NCI-H128 (cell line): ENCODE measurements at regions not wholly inside any gene's neighbourhood (a gene's known extent, or its start where the extent isn't known, plus 50 kb on each side); places are given as distances from the start of the nearest gene placed in this dataset.

Experiments used
- DNase-seq: peaks from one replicate; lab custom pipeline; 2025; ENCODE audit not compliant: unreplicated experiment; lab: John Stamatoyannopoulos, UW

DNA sequence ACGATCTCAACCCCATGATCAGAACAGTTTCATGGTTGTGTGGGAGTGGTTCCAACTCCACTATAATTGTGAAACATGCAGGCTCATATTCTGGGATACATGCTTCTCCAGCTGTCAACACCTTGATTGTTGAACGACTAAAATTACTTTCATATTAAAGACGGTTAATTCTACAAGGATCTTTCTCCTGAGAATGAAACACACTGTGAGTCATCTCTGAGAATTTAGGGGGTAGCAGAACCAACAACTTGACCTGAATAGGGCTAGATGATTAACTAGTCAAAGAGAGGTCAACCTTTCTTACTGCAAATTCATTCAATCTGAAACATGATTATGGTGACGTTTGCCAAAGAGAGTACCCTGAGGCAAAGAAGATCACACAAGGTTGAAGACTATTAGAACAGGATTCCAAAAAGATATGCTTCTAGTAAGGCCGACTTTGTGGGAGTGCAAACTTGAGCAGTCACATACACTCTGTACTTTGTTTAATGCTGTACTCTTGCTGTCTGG lies 175.2 kb upstream of the CITED2 start:
- no peak for DNase-seq

DNA sequence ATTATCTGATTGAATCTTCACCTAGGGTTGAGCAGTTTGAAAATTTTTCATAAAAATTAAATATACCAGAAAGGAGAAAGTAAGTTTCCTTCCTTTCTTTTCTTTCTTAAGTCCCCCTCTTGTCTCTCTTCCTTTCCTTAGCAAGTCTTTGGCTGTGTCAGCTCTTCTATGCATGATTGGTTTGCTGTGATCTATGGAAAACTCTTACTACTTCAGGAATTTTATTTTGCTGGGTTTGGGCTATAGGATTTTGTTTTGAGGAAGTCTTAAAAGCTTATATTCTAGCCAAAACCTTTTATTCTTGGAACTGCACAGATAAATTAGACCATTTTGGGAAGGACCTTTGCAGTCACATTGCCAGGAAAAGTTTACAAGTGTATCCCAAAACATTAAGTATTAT lies 173.4 kb upstream of the CITED2 start:
- no peak for DNase-seq

DNA sequence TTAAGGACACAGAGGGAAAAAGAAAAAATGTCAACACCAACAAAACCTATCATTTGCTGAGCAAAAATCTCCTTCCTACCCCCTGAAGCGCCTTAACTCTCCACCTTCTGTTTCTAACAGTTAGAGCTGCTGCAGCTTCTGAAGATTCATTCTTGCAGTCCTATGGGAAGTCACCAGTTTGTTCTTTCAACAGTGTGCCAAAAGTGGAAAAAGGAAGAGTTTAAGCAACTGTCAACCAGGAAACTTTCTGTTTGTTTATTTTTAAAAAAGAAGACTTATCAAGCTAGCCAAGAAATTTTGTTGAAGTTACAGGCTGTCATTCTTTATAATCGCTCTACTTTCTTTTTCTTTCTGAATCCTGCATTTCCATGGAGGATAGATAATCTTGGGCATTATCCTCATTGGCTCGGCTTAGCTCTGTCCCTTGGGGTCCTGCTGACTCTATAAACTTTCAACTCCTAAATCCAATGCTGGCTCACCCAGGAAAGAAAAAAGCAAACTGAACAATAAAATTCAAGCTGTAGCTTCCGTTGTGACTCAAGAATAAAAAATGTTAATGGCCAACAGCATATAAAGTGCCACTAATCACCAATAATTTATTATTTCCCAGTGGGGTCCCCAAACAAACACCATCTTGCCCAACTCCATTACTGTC lies 172.8 kb upstream of the CITED2 start:
- no peak for DNase-seq

DNA sequence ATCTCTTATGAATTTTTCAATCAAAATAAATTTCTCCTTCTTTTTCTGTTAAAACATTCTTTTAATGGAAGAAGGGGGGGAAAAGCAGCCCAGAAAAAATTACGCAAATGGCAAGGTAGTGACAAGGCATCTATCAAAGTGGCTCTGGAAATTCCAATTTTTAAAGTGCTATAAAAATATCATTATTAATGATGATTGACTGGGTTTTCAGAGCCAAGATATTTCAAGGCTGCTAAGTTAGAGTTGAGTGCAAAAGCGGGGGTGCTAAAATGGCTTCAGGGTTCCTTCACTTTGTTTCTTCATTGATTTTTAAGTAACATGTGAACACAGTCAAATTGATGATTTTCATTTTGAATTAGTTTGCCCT lies 171.6 kb upstream of the CITED2 start:
- DNase-seq: no peak

DNA sequence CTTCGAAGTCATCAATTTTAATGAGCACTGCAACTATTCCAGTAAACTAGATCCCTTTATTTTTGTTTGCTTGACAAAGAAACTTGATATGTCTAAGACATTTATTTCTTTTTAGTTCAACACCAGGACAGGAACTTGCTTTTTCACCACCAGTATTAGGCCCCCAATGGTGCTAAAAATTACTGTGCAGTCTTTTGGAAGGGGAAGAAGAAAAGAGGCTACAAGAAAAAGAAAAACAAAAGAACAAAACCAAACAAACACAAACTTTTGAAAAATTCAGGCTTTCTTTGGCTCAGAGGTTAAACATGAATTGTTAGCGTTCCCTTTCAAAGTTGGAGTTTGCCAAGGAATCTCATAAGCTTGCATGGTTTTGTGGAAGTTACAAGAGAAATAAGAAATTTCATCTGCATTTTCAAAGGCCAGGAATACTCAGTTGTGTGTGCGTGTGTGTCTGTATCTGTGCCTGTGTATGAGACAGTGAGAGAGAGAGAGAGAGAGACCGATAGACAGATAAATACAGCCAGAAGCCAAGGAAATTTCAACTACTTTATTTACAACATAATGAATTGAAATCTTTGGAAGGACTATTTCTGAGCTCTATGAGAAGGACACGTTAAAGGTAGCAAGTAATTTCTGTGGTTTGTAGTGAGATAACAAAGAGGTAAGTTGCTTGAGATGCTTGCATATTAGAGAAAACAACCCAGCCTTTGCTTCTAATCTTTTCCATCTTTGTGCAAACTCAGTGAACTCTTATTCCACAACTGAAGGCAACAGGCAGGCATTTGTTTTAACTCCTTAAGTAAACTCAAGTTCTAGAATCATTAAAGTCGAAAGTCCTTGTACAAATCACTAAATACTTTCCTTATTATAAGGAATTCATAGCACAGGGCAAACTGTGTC lies 171.0 kb upstream of the CITED2 start:
- DNase-seq: no peak

DNA sequence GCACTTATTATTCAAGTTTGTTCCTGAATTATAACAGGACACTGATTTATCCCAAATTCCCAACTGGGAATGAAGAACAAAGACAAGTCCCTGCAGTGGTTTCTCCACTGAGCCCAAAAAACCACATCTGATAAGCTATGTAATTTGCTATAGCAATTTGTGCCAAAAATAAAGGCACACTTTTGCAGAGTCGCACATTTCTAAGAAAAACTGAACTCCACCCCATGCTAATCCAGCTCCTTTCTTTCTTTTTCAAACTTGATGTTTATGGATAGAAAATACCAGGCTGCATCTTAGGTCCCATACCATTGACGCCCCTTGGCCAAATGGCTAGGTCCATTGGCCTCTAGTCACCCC lies 170.2 kb upstream of the CITED2 start:
- no peak for DNase-seq

DNA sequence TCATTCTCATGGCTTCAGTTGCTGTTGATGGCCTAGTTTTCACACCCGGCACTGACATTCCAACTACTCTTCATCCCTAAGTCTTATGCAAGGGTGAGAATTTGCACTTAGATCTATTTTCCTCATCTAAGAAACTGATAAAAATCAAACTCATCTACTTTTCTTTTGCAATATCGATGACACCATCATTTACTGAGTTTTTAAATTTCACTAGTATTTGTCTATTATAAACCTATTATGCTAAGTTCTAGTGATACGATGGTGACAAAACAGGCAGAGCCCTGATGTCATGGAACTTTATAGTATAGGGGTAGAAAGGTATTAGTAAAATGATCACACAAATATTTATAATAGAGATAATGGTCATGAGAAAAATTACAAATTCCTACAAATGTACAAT lies 167.9 kb upstream of the CITED2 start:
- DNase-seq: no peak

DNA sequence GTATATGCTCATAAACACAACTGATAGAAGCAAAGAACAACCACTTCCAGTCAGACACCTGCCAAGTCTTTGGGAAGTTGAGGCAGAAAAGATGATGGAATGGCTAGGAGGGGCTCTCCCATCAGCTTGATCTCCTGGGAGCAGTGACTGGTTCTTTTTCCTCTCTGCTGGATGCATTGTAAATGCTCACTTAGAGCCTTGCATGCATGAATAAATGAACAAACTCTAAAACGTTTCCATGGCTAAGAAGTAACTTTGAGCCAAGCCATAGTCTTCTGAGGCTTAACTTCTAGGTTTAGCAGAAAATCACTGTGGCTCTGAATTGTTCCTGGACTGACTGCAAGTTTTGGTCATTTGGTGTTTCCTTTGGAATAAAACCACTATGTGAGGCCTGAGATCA lies 166.4 kb upstream of the CITED2 start:
- no peak for DNase-seq

DNA sequence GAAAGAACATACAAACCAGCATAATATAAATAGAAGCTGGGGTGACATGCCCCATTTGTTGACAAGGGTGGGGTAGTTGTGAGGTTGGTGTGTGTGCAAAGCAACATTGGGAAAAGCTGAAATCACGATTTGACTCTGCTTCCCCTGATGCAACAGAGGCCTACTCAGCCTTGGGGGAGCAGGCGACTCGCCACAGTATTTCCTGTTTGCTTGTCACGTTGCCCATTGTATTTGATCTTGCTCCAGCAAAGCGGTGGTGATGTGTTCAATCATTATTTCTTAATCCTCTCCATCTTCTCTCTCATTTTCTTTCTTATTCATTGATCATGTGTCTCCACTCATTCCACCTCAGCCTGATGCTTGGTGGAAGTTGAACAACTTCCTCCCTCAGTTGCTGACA lies 165.8 kb upstream of the CITED2 start:
- no peak for DNase-seq

DNA sequence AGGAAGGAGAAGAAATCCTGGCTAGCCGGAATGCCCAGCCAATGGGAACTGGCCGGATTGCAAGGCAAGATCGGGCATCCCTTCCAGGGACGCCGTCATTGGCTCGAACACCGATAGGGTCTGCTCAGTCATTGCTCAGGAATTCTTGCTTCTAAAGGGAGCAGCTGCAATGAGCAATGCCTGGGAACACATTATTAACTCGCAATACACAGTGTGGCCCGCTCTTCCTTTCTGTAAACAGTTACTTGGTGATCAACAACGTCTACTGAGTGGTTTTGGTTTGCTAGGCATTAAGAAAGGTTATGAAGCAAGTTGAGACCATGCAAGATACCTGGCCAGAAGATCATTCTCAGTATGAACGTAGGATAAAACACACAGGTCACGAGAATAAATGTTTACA lies 165.4 kb upstream of the CITED2 start:
- no peak for DNase-seq

DNA sequence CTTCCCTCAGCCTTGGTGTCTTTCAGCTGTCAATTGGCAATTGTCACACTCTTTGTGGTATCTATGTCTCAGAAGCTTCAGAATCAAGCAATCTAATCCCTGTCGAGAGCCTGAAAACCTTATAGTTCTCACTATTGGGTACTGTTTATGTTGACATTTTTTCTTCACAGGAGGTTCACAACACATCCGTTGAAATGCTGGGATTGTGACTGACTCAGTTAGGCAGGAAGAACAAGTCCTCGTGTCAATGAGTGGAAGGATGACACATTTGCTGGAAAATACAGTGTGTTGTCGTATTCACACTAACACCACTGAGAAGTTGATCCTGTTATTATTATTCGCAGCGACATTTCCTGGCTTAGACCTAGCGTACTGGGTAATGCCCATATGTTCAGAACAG lies 163.9 kb upstream of the CITED2 start:
- DNase-seq: no peak

DNA sequence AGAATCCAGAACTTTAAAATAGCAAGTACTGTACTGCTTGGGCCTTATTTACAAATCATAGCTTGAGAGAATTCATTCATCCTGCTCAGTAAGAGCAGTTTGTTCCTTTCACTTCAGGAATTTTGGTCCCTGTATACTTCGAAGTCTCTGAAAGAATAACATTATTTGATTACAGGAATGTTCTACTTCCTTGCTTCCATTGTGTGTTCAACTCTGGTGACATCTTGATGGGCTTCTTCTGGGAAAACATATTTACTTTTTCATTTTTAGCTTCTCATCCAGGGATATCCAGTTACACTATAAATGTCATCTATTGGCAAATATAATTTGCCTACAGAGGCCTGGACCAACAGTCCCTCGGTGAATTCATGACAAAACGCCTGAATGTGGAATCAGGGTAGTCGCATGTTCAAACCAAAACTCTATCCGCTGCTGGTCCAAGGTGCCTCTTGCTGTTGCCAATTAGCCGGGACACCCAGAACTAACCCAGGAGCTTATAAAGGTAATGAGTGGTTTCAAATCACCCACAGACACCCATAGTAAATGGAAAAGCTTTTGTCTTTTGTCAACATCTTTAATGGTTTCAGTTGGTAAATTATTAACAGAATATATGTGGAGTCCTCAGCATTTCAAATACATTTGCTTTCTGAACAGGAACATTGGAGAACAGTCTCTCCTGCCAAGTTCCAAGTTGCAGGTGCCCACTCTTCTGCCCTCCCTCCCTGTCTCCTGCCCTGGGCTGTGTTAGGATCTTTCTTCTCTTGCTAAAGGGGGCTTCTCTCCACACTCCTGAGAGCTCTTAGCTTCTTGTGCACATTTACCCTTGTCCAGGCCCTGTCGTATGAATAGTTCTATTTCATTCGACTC lies 162.5 kb upstream of the CITED2 start:
- DNase-seq: no peak

DNA sequence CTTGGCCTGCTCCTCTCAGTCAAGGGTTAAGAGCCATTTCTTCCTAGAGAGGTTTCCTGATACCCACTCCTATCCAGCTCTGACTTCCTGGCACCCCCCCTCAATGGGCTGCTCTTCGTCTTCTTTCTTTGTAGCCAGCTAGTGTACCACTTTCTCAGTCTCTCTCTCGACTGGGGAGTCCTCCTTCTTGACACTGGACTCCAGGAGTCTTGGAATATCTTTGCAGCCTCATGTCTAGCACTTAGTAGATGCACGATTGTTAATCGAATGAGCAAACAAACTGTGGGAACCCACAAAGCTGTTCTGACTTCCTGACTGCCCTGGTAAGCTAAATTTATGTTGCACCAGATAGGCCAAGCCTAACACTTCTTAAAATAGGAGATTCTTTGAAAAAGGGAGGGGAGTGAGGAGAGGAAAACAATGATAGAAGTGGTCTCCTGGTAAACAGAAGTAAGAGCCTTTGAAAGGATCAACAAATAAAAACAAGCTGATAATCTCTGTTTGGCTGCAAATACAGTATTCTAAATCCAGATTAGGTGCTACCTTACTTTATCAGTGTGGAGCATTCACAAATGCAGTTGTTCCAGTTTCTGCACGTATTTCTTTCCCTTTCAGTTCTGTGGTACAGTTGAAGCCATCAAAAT lies 160.1 kb upstream of the CITED2 start:
- no peak for DNase-seq

DNA sequence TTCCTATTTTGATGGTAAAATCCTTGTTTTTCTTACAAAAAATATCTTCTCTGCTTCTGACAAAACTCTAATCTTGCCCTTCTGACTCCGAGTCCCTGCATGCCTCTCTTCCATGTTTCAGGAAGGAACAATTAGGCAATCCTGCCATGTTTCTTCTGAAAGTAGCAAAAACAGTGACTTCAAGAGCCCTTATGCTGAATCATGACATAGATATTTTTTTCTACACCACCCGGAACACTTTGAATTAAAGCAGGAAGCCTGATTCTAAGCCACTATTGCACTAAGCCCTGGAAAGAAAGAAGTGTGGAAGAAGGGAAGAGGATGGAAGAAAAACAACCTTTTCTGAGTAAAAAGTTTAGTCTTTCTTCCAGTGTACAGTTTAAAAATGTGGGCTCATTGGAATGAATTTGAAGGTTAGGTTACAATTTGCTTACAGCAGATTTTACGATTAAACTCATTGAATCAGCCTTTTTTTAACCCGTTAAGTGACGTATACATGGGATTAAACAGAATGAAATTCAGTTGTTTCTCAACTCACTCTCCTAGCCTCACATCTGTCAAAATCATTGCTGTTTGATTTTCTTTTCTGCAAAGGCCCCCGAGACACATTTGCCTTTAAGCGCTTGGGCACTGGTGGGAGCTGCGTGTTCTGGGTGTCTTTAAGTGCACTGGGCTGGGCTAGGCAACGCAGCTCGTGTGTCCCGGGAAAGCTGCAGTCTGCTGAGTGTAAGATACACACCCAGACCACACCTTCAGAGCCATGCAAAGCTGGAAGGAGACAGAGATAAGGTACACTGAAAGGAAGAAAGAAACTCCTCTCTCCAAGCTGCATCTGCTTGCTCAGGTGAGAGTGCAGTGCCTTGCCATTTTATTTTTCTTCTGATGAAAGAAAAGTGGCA lies 159.4 kb upstream of the CITED2 start:
- DNase-seq: no peak

DNA sequence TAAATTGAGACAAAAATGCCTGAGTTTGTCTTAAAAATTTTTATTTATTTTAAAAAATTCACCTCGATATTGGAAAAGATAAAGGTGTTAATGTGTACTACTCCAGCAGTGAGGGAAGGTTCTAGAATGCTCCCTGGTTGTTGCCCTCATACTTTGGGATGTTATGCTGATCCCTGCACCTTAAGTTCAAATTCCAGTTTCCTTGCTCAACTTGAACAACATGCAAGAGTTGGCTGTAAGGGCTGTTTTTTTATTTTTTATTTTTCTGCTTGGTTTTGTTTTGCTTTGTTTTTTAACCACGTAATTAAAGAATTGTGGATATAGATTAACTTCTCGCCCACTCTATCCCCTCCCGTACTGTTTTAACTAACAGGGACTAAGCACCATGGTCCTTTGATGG lies 158.7 kb upstream of the CITED2 start:
- no peak for DNase-seq

DNA sequence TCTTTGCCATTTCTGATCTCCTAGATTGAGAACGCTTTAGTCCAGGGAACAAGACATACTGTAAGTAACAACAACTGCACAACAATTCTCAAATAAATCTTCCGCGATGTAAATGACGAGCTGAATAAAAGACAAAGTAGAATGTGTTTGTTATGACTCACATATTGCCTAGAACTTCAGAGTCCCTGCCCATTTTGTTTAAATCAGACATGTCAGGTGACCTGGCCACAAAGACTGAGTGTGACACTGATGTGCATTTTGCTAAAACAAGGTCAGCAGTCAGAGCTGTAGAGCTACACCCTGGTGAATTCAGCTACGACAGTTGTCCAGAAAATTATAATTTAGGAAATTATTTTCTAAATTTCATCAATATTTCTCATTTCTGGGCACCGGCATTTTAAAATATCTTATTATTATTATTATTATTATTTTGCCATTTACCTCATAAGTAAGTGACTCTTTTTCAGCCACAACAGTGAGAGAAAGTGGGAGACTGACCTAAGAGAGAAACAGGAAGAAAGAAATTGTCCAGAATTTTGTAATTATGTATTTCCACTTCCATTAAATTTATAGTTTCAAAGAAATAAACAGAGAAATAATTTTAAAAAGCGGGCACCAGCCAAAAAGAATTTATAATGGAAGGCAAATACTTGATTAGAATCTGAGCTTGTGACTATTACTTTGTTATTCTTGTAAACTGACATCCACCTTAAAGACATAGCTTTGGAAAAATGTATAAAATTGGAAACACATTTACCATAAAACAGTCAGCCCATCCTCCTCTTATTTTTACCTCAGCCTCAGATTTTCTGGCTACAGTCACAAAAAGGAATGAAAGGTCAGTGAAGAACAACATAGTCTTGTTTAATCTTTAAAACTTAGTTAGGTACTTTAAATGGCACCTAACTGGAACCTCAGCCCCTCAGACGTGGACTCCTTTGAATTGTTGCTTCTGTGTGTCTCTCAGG lies 157.0 kb upstream of the CITED2 start:
- no peak for DNase-seq

DNA sequence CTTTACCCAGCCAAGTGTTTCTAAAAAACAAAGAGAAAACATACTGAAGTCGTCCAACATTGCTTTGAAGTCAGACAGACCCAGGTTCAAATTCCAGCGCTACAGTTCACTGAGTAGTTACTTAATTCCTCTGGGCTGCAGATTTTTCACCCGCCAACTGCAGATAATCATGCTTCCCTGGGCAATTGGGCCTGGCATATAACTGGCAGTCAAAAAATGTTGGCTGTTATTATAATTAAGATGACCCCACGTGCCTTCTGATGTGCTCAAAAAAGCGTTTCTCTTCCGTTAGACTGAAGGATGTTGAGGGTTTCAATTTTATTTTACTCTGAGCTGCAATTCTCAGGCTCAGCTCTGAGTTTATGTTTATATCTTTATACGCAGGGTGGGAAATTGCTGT lies 156.1 kb upstream of the CITED2 start:
- no peak for DNase-seq

DNA sequence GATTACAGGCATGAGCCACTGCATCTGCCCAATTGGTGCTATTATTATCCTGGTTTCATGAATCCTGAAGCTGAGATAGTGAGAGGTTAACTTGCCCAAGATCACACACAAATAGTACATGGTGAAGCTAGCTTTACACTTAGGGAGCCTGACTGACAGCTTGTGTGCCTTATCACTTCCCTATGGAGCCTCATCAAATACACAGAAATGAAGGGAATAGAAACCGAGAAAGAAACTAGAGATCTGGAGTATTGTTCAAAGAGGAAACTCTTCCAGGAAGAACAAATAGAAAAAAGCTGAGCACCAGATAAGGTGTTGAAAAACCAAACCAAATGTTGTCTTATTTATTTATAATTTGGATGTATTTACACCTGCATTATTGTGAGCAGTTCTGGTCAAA lies 155.0 kb upstream of the CITED2 start:
- DNase-seq: no peak

DNA sequence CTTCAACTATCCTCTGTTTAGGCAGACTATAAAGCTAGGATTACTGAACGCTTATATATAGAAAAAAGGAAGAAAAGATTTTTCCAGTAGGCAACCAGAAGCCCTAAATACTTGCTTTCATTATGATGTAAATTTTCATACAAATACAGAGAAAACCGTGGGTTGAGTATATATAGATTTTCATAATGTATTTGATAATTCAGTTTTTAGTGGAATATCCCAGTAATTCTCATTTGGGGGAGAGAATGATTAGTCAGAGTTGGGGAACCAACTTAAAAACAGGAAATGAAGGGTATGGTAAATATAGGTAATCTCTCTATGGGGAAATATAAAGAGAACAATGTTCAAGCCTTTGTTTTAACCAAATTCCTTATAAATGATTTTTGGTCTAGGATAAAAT lies 154.0 kb upstream of the CITED2 start:
- DNase-seq: no peak
